Choroid plexus epithelial cell (primary cell): ENCODE measurements at regions not wholly inside any gene's neighbourhood (a gene's known extent, or its start where the extent isn't known, plus 50 kb on each side); places are given as distances from the start of the nearest gene placed in this dataset.

Source experiments
- DNase-seq: peaks from one replicate; pipeline ENCODE4 v3.0.0-alpha.2; 2010; ENCODE audit warnings: low read depth
- H3K4me3 ChIP-seq: 2 replicates; pipeline ENCODE4 v1.5.1; 2011; ENCODE audit warnings: low read depth, mild to moderate bottlenecking, control low read depth, low read length, moderate library complexity
- CTCF ChIP-seq: conservative IDR thresholded peaks from 2 replicates; pipeline ENCODE4 v1.5.1; 2011; ENCODE audit warnings: low read depth, mild to moderate bottlenecking, control low read depth, inconsistent platforms, low read length, moderate library complexity

GRCh38 chr11:21625982-21626381 lies 566.9 kb upstream of the ANO5 start:
- no peak for DNase-seq
- no peak for TF ChIP-seq CTCF
- no peak overlapping the region for H3K4me3 ChIP-seq

GRCh38 chr11:21628641-21629040 lies 564.2 kb upstream of the ANO5 start:
- TF ChIP-seq CTCF = no peak
- DNase-seq = no peak
- H3K4me3 ChIP-seq = no peak overlapping the region

- DNase-seq = no peak
- no peak for TF ChIP-seq CTCF
- H3K4me3 ChIP-seq = no peak overlapping the region
Measured at GRCh38 chr11:21630934-21631478, 561.9 kb upstream of the ANO5 start.

- no peak overlapping the region for H3K4me3 ChIP-seq
- DNase-seq = no peak
- TF ChIP-seq CTCF = no peak
Measured at GRCh38 chr11:21631991-21632390, 560.9 kb upstream of the ANO5 start.

GRCh38 chr11:21634491-21634890 lies 558.4 kb upstream of the ANO5 start:
- no peak overlapping the region for H3K4me3 ChIP-seq
- DNase-seq = no peak
- TF ChIP-seq CTCF = no peak

- no peak for DNase-seq
- TF ChIP-seq CTCF = no peak
- H3K4me3 ChIP-seq = no peak overlapping the region
Measured at GRCh38 chr11:21634956-21635355, 557.9 kb upstream of the ANO5 start.

- DNase-seq = no peak
- TF ChIP-seq CTCF = no peak
- no peak overlapping the region for H3K4me3 ChIP-seq
Measured at GRCh38 chr11:21635394-21636145, 557.3 kb upstream of the ANO5 start.
